OCI-LY1 (cell line): ENCODE measurements at regions not wholly inside any gene's neighbourhood (a gene's known extent, or its start where the extent isn't known, plus 50 kb on each side); places are given as distances from the start of the nearest gene placed in this dataset.

Experiments used
- EZH2 ChIP-seq: fragments of 200-600 bp; sonication (generic), shearing (Covaris generic); IDR thresholded peaks from 2 replicates; pipeline ENCODE4 v1.8.0; 2017; ENCODE audit warnings: borderline replicate concordance, mixed run types, mild to moderate bottlenecking, antibody characterized with exemption, low read length, moderate library complexity, mixed read lengths
- TF ChIP-seq, protein P1 (sequence below): fragments of 200-600 bp; sonication (generic), shearing (Covaris generic); IDR thresholded peaks from 2 replicates; pipeline ENCODE4 v1.5.1; 2017; ENCODE audit warnings: mild to moderate bottlenecking, antibody characterized with exemption, low read length, moderate library complexity, mixed read lengths

DNA sequence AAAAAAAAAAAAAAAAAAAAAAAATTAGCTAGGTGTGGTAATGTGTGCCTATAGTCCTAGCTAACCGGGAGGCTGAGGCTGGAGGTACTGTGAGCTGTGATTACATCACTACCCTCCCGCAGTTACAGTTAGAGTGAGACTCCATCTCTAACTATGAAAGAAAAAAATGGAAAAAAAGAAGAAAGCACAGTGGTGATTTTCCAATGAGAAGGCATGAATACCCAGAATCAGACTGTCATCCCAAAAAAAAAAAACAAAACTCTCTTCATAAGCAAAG, 269.9 kb upstream of the MKLN1 start:
- TF ChIP-seq, protein P1, sequence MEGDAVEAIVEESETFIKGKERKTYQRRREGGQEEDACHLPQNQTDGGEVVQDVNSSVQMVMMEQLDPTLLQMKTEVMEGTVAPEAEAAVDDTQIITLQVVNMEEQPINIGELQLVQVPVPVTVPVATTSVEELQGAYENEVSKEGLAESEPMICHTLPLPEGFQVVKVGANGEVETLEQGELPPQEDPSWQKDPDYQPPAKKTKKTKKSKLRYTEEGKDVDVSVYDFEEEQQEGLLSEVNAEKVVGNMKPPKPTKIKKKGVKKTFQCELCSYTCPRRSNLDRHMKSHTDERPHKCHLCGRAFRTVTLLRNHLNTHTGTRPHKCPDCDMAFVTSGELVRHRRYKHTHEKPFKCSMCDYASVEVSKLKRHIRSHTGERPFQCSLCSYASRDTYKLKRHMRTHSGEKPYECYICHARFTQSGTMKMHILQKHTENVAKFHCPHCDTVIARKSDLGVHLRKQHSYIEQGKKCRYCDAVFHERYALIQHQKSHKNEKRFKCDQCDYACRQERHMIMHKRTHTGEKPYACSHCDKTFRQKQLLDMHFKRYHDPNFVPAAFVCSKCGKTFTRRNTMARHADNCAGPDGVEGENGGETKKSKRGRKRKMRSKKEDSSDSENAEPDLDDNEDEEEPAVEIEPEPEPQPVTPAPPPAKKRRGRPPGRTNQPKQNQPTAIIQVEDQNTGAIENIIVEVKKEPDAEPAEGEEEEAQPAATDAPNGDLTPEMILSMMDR: no peak
- no peak for TF ChIP-seq EZH2
